ENCODE measurements at regions not wholly inside any gene's neighbourhood (a gene's known extent, or its start where the extent isn't known, plus 50 kb on each side); places are given as distances from the start of the nearest gene placed in this dataset.
A peak's percentile ranks its signal among the peaks of the same experiment; 100 is the strongest.

- peaks cover 19% of the 10 kb centered on the region for H3K9me3 Mint-ChIP-seq
- H3K36me3 Mint-ChIP-seq, result peaks cover 16% of the 10 kb centered on the region
- DNase-seq (ENCODE audit: low spot score), result no peak
- ATAC-seq, result no peak
- ChIA-PET CTCF (no interaction called here), POLR2A (no interaction called here)
- no peaks in the 10 kb centered on the region for H3K27me3 Mint-ChIP-seq (ENCODE audit: low read depth)
- no peak overlapping the region for H3K4me3 Mint-ChIP-seq
- TF ChIP-seq ZNF425 (CRISPR knock-in tag; conservative IDR thresholded peaks at IDR 0.05) (no peak), NFATC4 (CRISPR knock-in tag; IDR thresholded peaks at IDR 0.05) (no peak), NR2C2 (CRISPR knock-in tag; IDR thresholded peaks at IDR 0.05) (no peak), ATF2 (CRISPR knock-in tag; IDR thresholded peaks at IDR 0.05; ENCODE audit: borderline replicate concordance, low read depth) (no peak), E2F5 (CRISPR knock-in tag; IDR thresholded peaks at IDR 0.05) (no peak), SMAD4 (CRISPR knock-in tag; IDR thresholded peaks at IDR 0.05) (no peak), CBFB (CRISPR knock-in tag; IDR thresholded peaks at IDR 0.05; ENCODE audit: low read depth) (no peak), ZNF512 (CRISPR knock-in tag; IDR thresholded peaks at IDR 0.05; ENCODE audit: borderline replicate concordance) (no peak), ZNF423 (CRISPR knock-in tag; IDR thresholded peaks at IDR 0.05) (no peak)
- H3K27ac Mint-ChIP-seq, result no peak overlapping the region
- peaks cover 7% of the 10 kb centered on the region; the same call in 1 of the 2 replicates for H3K4me1 Mint-ChIP-seq
Observed at GRCh38 chr5:116795189-116795588, 220.6 kb upstream of the SEMA6A start.

GRCh38 chr5:116789522-116789921, 214.9 kb upstream of the SEMA6A start:
- Mint-ChIP-seq H3K36me3 (peaks cover 30% of the 10 kb centered on the region), H3K9me3 (peaks cover 31% of the 10 kb centered on the region), H3K4me3 (no peak overlapping the region), H3K4me1 (peaks cover 3% of the 10 kb centered on the region; the same call in 1 of the 2 replicates), H3K27me3 (ENCODE audit: low read depth) (no peaks in the 10 kb centered on the region; the same call in 1 of the 2 replicates), H3K27ac (no peak overlapping the region)
- ChIA-PET CTCF (no interaction called here), POLR2A (no interaction called here)
- DNase-seq (ENCODE audit: low spot score), result no peak
- no peak for ATAC-seq
- no peak for TF ChIP-seq FOXJ3 (CRISPR knock-in tag; IDR thresholded peaks at IDR 0.05; ENCODE audit: borderline replicate concordance)

- peaks cover 4% of the 10 kb centered on the region; the same call in 1 of the 2 replicates for H3K4me1 Mint-ChIP-seq
- DNase-seq (ENCODE audit: low spot score), result no peak
- H3K9me3 Mint-ChIP-seq, result peaks cover 31% of the 10 kb centered on the region
- ATAC-seq, result no peak
- H3K27ac Mint-ChIP-seq, result 0 out of 2 replicates have a peak overlapping the region, but pooled peaks have one; percentile 10
- H3K4me3 Mint-ChIP-seq, result no peak overlapping the region
- no peaks in the 10 kb centered on the region; the same call in 1 of the 2 replicates for H3K27me3 Mint-ChIP-seq (ENCODE audit: low read depth)
- H3K36me3 Mint-ChIP-seq, result peaks cover 30% of the 10 kb centered on the region
- ChIA-PET POLR2A (no interaction called here), CTCF (no interaction called here)
- TF ChIP-seq TEAD4 (CRISPR knock-in tag; IDR thresholded peaks at IDR 0.05) (no peak), ZMAT4 (CRISPR knock-in tag; IDR thresholded peaks at IDR 0.05) (no peak)
Observed at GRCh38 chr5:116788851-116789403, 214.3 kb upstream of the SEMA6A start.

GRCh38 chr5:116787570-116787969, 212.9 kb upstream of the SEMA6A start:
- peaks cover 35% of the 10 kb centered on the region for H3K9me3 Mint-ChIP-seq
- ATAC-seq (no peak), DNase-seq (ENCODE audit: low spot score) (no peak)
- no peaks in the 10 kb centered on the region; the same call in 1 of the 2 replicates for H3K27me3 Mint-ChIP-seq (ENCODE audit: low read depth)
- no peak overlapping the region for H3K4me3 Mint-ChIP-seq
- H3K36me3 Mint-ChIP-seq, result peaks cover 34% of the 10 kb centered on the region
- H3K4me1 Mint-ChIP-seq, result peaks cover 4% of the 10 kb centered on the region; the same call in 1 of the 2 replicates
- ChIA-PET POLR2A (no interaction called here), CTCF (no interaction called here)
- no peak overlapping the region for H3K27ac Mint-ChIP-seq
- TF ChIP-seq E2F1 (CRISPR knock-in tag; IDR thresholded peaks at IDR 0.05) (no peak), ATF1 (CRISPR knock-in tag; IDR thresholded peaks at IDR 0.05) (no peak), AFF4 (CRISPR knock-in tag; IDR thresholded peaks at IDR 0.05; ENCODE audit: borderline replicate concordance) (no peak), ZNF232 (CRISPR knock-in tag; IDR thresholded peaks at IDR 0.05) (no peak)
